Upper lobe of right lung (tissue), 1 donor: ENCODE measurements at regions not wholly inside any gene's neighbourhood (a gene's known extent, or its start where the extent isn't known, plus 50 kb on each side); places are given as distances from the start of the nearest gene placed in this dataset.
"Not testable (repeated sequence)": the region's sequence is repeated elsewhere in the genome, so short reads cannot be mapped to it uniquely, and the experiment has no call there.

ENCODE experiments used
- ATAC-seq: fragments of 200-7000 bp; cut with Tn5 transposase; one replicate; pipeline ENCODE4 v1.9.1; 2020; ENCODE audit warnings: mild to moderate bottlenecking, moderate library complexity
- DNase-seq: peaks from one replicate; pipeline ENCODE4 v3.0.0-alpha.2; 2020
- H3K27ac ChIP-seq: fragments of 200-600 bp; one replicate; pipeline ENCODE4 v1.8.0; 2022
- H3K27me3 ChIP-seq: fragments of 200-600 bp; one replicate; pipeline ENCODE4 v1.8.0; 2022; ENCODE audit warnings: mild to moderate bottlenecking
- H3K36me3 ChIP-seq: fragments of 200-600 bp; one replicate; pipeline ENCODE4 v1.8.0; 2022
- H3K4me1 ChIP-seq: fragments of 200-600 bp; one replicate; pipeline ENCODE4 v1.8.0; 2022
- H3K4me3 ChIP-seq: fragments of 200-600 bp; one replicate; pipeline ENCODE4 v1.8.0; 2022; ENCODE audit warnings: mild to moderate bottlenecking
- H3K9me3 ChIP-seq: fragments of 200-600 bp; one replicate; pipeline ENCODE4 v1.8.0; 2022
- intact Hi-C: fragments of 100-400 bp; cut with DNase I; formaldehyde crosslinking; loops from one replicate; pipeline ENCODE4 v1.11.0; 2022
- donor health status: DM: no; HTN: yes; CAD: no; lungs with severe emphysema.

DNA sequence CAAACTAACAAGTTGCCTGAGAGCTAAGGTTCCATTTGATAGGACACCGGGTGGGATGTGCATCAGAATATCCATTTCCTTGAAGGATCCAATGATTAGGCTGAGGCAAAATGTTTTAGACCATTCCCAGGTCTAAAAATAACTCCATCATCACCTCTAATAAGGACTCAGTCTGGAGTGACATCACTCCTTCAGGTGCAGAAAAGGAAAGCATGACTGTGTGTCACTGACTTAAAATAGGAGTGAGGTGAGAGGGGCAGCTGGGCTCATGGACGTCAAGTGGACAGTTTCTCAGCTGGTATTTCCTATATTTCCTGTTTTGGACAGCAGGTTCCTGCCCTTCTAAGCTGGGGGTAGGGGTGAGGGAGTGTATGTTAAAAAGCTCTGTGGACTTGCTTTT, 135.9 kb upstream of the PLGLB2 start:
- H3K27me3 ChIP-seq, DNase-seq, ATAC-seq, H3K27ac ChIP-seq, H3K4me1 ChIP-seq, intact Hi-C loops, H3K4me3 ChIP-seq, H3K36me3 ChIP-seq, H3K9me3 ChIP-seq: not testable (repeated sequence)

DNA sequence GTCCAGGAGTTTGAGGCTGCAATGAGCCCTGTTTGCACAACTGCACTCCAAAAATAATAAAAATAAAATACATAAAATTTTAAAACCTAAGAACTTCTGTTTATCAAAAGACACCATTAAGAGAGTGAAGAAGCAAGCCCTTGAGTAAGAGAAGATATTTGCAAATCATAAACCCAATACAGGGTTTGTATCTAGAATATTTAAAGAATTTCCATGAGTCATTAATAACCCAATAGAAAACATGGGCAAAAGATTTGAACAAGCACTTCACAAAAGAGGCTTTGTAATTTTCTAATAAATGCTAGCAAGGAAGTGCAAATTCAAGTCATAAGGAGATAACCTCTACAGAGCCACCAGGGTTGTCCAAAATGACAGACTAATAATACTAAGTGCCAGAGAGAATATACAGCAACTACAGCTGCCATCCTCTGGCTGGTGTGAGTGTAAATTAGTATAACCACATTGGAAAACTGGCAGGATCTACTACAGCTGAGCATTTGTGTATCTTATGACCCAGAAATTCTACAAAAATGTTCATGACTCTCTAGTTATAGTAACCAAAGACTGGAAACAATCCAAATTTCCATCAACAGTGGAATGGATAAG, 133.0 kb upstream of the PLGLB2 start:
- H3K4me3 ChIP-seq, H3K9me3 ChIP-seq, intact Hi-C loops, H3K4me1 ChIP-seq, ATAC-seq, DNase-seq, H3K36me3 ChIP-seq, H3K27ac ChIP-seq, H3K27me3 ChIP-seq: not testable (repeated sequence)

DNA sequence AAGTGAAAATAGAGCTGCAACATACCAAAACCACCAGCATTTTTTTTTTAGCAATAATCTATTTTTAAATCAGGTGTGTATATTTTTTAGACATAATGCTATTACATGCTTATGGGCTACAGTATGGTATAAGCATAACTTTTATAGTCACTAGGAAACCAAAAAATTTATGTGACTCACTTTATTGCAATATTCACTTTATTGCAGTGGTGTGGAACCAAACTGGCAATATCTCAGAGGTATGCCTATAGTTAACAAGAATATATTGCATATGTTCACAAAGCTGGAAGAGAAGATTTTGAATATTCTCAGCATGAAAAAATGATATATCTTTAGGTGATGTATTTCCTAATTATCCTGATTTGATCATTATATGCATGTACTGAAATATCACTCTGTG, 128.8 kb upstream of the PLGLB2 start:
- ATAC-seq, H3K4me1 ChIP-seq, H3K36me3 ChIP-seq, H3K27me3 ChIP-seq, H3K4me3 ChIP-seq, DNase-seq, H3K27ac ChIP-seq, intact Hi-C loops, H3K9me3 ChIP-seq: not testable (repeated sequence)

DNA sequence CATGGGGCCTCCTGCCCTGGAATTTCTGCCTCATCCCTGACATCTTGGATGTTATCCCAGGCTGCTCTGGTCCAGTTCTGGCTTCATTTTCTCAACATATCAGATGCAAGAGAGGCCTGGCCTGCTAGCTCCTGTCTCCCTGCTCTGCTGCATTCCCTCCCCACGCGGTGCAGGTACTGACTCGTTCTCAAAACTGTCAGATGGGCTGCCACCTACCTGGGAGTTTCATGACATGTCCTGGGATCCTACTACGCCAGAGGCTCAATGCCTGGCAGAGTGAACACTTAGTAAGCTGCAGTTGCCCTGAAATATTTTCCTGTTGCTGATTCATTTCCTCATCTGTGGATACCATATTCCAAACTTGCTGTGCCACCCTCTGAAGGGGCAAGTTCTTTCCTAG, 126.7 kb upstream of the PLGLB2 start:
- H3K36me3 ChIP-seq, H3K4me3 ChIP-seq, intact Hi-C loops, H3K9me3 ChIP-seq, DNase-seq, ATAC-seq, H3K27me3 ChIP-seq, H3K4me1 ChIP-seq, H3K27ac ChIP-seq: not testable (repeated sequence)

DNA sequence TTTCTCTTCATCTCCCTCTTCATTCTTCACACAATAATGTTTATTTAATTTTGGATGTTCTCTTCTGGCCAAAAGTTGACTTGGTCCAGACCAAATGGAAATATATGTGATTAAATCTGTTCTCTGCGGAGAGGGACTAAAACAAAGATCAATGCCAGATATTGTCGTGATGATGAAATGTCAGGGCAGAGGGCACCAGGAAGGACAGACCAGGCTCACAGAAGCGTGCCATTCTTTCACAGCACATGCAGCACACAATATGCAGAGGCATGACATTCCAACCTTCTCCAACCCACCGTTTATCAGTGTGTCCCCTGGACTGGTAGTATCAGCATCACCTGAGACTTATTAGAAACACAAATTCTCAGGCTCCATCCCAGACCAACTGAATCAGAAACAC, 125.2 kb upstream of the PLGLB2 start:
- H3K4me3 ChIP-seq, ATAC-seq, H3K36me3 ChIP-seq, intact Hi-C loops, H3K27me3 ChIP-seq, H3K4me1 ChIP-seq, H3K27ac ChIP-seq, H3K9me3 ChIP-seq, DNase-seq: not testable (repeated sequence)

DNA sequence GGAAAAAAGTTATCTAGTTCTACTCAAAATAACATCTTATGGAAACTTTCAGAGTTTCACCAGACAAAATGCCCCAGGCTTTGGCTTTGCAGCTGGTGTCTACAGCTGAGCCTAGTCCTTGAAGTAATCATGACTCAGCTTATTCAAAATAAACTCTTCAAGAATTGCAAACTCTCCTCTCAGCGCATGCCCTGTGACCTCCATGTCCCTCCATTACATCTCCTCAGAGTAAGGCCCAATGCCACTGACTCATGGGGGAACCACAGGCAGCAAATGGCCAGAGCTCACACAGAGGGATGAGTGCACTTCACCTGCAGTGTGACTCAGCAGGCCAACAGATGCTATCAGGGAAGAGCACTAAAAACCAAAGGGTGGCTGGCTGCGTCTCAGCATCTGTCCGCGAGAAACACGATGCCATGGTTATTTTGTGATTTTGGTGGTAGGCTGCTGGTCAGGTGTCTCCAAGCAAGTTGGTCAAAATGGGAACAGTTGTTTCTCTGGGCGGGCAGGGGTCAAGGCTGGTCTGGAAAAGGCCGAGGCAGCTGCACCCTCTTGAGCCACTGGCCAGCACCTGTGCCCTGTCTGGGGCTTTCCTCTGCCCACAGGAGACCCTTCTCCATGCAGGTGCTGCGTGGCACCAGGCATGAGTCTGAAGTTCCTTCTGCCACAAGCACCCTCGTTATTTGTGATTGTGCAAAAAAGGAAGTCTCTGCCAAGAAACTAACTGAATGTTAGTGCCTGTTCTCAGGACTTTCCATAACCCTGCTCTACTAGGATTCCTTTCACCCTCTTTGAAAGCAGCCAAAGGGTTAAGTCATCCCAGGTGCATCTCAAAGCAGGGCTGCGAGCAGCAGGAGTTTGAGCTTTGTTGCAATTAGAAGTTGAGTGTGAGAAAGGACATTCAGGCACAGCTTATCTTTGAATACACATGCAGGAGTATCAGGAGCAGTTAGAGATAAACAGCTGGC, 118.1 kb upstream of the PLGLB2 start:
- H3K36me3 ChIP-seq, H3K4me3 ChIP-seq, H3K9me3 ChIP-seq, H3K4me1 ChIP-seq, H3K27ac ChIP-seq, intact Hi-C loops, H3K27me3 ChIP-seq, DNase-seq: not testable (repeated sequence)
- ATAC-seq = peak; percentile 42

DNA sequence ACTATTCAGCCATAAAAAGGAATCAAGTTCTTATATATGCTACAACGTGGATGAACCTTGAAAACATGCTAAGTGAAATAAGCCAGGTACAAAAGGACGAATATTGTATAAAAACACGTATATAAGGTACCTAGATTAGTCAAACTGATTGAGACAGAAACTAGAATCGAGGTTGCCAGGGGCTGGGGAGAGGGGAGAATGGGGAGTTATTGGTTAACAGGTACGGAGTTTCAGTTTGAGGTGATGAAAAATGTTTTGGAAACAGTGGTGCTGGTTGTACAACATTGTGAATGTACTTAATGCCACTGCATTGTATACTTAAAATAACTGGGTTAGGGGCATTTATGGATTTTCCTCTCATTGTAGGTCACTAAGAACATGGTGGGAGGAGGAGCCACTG, 117.0 kb upstream of the PLGLB2 start:
- H3K4me1 ChIP-seq, H3K4me3 ChIP-seq, H3K27me3 ChIP-seq, ATAC-seq, H3K27ac ChIP-seq, intact Hi-C loops, H3K9me3 ChIP-seq, H3K36me3 ChIP-seq, DNase-seq: not testable (repeated sequence)

DNA sequence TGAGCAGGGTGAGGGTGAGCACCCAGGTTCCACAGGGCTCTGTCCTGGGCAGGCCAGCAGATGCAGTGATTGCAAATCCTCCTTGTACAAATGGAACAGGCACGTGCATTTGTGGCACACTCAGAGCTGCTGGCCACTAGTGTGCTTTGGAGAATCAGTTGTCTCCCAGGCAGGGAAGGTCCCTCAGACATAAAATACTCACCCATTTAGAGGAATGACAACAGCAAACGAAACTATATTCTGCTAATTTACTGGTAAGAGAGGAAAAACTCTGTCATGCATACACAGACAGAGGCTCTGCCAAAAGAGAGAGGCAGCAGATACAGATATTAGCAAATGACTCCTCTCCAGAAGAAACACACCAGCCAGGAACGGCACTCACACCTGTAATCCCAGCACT, 116.5 kb upstream of the PLGLB2 start:
- intact Hi-C loops, ATAC-seq, H3K4me3 ChIP-seq: not testable (repeated sequence)

DNA sequence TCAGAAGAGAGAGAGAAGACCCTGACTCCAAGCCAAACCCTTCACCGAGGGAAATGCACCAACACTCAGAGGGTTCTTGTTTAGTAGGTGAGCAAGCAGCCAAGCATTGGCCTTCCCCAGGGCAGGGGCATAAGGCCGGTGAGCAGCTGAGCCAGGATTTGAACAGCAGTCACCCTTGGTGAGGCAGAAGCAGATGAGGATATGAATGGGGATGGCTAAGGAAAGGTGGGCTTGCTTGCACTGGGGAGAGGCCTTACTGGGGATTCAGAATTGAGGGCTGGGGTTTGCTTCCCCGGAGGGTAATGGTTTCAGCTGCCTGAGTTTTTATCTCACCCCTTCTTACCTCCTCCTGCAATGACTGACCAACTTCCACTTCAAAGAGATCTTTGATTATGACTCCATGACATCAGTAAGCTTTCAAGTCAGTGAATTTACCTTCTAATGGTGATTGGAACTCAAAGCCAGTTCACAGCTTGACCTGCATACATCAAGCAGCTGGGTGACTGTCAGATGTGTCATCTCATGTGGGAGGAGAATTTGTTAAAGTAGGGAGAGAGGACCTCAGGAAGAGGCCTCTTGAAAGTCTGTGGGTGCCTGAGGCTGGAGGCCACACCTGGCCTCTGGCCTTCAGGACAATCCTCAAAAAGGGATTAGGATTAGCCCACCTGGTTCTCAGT, 114.5 kb upstream of the PLGLB2 start:
- H3K27ac ChIP-seq, H3K9me3 ChIP-seq, H3K4me3 ChIP-seq, H3K4me1 ChIP-seq, DNase-seq, ATAC-seq, H3K36me3 ChIP-seq, H3K27me3 ChIP-seq, intact Hi-C loops: not testable (repeated sequence)

More for the DNA sequence above, 116.5 kb upstream of the PLGLB2 start:
- not testable (repeated sequence) for H3K4me1 ChIP-seq, H3K9me3 ChIP-seq, H3K36me3 ChIP-seq, H3K27me3 ChIP-seq, DNase-seq, H3K27ac ChIP-seq

DNA sequence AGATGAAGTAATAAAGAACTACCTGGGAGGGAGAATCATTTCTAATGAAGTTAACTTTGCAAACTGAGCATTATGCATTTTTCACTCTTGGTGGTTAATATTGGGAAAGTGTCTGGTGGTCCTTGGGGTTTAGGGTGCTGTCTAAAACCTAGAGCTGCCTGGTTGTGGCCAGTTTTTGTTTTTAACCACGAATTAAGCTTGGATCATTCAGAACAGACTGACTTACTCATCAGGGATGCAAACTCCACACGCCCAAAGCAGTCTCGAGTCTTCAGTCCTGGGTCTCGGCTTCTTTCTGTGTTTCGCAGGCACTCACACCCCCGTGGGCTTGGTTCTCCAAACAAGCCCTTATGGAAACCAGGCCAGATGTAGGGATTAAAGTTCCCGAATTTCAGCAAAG, 113.8 kb upstream of the PLGLB2 start:
- H3K36me3 ChIP-seq, H3K4me1 ChIP-seq, DNase-seq, H3K9me3 ChIP-seq, H3K27me3 ChIP-seq, ATAC-seq, intact Hi-C loops, H3K27ac ChIP-seq, H3K4me3 ChIP-seq: not testable (repeated sequence)

DNA sequence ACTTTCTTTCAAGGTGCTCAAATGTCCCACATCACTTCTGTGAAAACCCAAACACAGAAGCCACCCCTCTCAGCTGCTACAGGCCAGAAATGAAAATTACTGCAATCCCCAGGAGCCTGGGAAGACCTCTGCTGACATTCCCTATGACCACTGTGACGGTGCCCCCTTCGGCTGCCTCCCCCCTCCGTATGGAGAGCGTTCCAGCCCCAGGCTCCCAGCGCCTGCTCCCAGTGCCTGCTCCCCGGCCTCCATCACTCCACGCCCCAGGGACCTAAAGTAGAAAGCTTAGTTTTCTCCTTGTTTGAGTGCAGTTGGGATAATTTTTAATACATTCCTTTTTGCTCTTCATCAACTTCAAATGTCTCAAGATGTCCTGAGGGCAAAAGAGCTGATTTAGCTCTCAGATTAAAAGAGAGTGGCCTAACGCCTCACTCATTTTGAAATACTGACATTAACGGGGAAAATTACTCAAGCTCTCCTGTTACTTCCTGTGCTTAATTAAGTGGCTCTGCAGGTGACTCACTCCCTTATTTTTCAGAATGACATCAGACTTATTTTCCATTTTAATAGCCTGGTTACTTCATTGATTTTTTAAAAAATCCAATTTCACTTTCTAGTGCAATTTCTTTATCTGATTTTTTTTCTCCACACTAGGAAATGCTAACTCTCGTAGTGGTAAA, 112.8 kb upstream of the PLGLB2 start:
- H3K36me3 ChIP-seq, H3K27ac ChIP-seq, H3K4me1 ChIP-seq, H3K9me3 ChIP-seq, intact Hi-C loops, H3K4me3 ChIP-seq, H3K27me3 ChIP-seq, DNase-seq: not testable (repeated sequence)
- ATAC-seq = peak; percentile 17

DNA sequence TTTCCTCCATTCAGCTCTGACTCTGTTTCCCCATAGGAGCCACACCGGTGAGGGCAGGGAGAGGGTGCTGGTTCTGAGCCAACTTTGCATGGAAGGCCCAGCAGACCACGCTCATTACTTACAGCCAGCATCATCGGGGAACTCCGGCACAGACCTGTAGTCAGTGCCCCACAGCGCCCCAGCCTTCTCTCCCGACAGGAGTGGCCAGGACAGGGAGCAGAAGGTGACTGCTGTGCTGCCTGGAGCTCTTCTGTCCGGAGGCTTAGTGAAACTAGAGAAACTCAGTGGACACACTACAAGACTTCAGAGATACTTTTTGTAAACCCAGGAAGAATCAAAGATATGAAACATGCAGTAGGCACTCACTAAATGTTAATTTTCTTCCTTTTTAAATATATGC, 111.6 kb upstream of the PLGLB2 start:
- ATAC-seq, H3K27ac ChIP-seq, DNase-seq, H3K36me3 ChIP-seq, H3K4me3 ChIP-seq, H3K9me3 ChIP-seq, H3K4me1 ChIP-seq, H3K27me3 ChIP-seq, intact Hi-C loops: not testable (repeated sequence)

DNA sequence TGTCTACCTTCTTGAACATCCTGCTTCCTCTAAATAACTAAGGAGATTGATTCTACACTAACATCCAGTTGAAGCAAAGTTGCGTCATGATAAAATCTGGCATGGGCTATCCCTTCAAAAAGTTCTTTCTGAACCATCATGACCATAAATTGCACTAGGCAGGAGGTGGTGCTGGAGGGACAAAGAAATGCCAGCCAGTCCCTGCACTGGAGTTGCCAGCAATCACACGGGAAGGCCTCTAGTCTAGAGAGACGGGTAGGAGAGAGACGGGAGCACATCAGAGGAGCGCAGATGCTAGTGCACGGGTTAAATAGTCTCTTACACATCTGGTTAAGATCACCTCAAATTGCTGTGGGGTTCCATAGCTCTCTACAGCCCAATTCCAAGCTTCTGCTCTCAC, 111.2 kb upstream of the PLGLB2 start:
- intact Hi-C loops = not testable (repeated sequence)

More for the DNA sequence above, 111.2 kb upstream of the PLGLB2 start:
- H3K4me3 ChIP-seq, H3K27ac ChIP-seq, ATAC-seq, H3K36me3 ChIP-seq, H3K4me1 ChIP-seq, H3K9me3 ChIP-seq, H3K27me3 ChIP-seq, DNase-seq: not testable (repeated sequence)
